WTC11 (cell line): ENCODE measurements at regions not wholly inside any gene's neighbourhood (a gene's known extent, or its start where the extent isn't known, plus 50 kb on each side); places are given as distances from the start of the nearest gene placed in this dataset.

Experiments
- ATAC-seq: fragments of 200-7000 bp; cut with Tn5 transposase; 2 replicates; pipeline ENCODE4 v1.10.0; 2021; ENCODE audit warnings: mild to moderate bottlenecking, moderate library complexity
- CTCF ChIA-PET: fragments of 300-600 bp; sonication (Branson Sonifier 250); formaldehyde crosslinking; loops from one replicate; lab custom pipeline; 2021; ENCODE audit warnings: antibody characterized with exemption; lab: Charles Lee
- POLR2A ChIA-PET: fragments of 350-600 bp; sonication (Branson Sonifier 250); formaldehyde crosslinking; loops from one replicate; lab custom pipeline; 2021; ENCODE audit warnings: antibody characterized with exemption; lab: Charles Lee
- DNase-seq: peaks from one replicate; pipeline ENCODE4 v3.0.0; 2021; ENCODE audit warnings: low spot score
- H3K27ac Mint-ChIP-seq: 2 replicates; pipeline ENCODE4 v1.8.0; 2021; ENCODE audit warnings: mixed read lengths
- H3K27me3 Mint-ChIP-seq: 2 replicates; pipeline ENCODE4 v1.8.0; 2021; ENCODE audit warnings: low read depth, mild to moderate bottlenecking, moderate library complexity, mixed read lengths
- H3K36me3 Mint-ChIP-seq: 2 replicates; pipeline ENCODE4 v1.8.0; 2021; ENCODE audit warnings: mixed read lengths
- H3K4me1 Mint-ChIP-seq: 2 replicates; pipeline ENCODE4 v1.8.0; 2022; ENCODE audit warnings: mixed read lengths
- H3K4me3 Mint-ChIP-seq: 2 replicates; pipeline ENCODE4 v1.8.0; 2021; ENCODE audit warnings: mild to moderate bottlenecking, moderate library complexity, mixed read lengths
- H3K9me3 Mint-ChIP-seq: 2 replicates; pipeline ENCODE4 v1.8.0; 2021; ENCODE audit warnings: mixed read lengths
- ATF3 ChIP-seq: sonication (generic); formaldehyde crosslinking; conservative IDR thresholded peaks from 2 replicates; pipeline ENCODE4 v1.8.1; 2022; ENCODE audit warnings: mild to moderate bottlenecking, missing genetic modification reagents
- ATF6 ChIP-seq: sonication (generic); formaldehyde crosslinking; IDR thresholded peaks from 2 replicates; pipeline ENCODE4 v1.8.1; 2023; ENCODE audit warnings: mild to moderate bottlenecking, missing genetic modification reagents
- CBFB ChIP-seq: sonication (generic); formaldehyde crosslinking; IDR thresholded peaks from 2 replicates; pipeline ENCODE4 v1.8.1; 2022; ENCODE audit warnings: mild to moderate bottlenecking, low read depth, missing genetic modification reagents
- CDX4 ChIP-seq: fragments of 250-450 bp; sonication (Bioruptor Pico); IDR thresholded peaks from 2 replicates; pipeline ENCODE4 v1.9.0; 2021; ENCODE audit warnings: moderate library complexity, mild to moderate bottlenecking, inconsistent platforms, borderline replicate concordance
- GABPB1 ChIP-seq: sonication (generic); formaldehyde crosslinking; IDR thresholded peaks from 2 replicates; pipeline ENCODE4 v1.8.1; 2023; ENCODE audit warnings: mild to moderate bottlenecking, missing genetic modification reagents
- HMGXB4 ChIP-seq: sonication (generic); formaldehyde crosslinking; IDR thresholded peaks from 2 replicates; pipeline ENCODE4 v1.8.1; 2023; ENCODE audit warnings: mild to moderate bottlenecking, moderate library complexity, missing genetic modification reagents
- IRF2 ChIP-seq: sonication (generic); formaldehyde crosslinking; IDR thresholded peaks from 2 replicates; pipeline ENCODE4 v1.8.0; 2022; ENCODE audit warnings: low read depth, missing genetic modification reagents, borderline replicate concordance
- JAZF1 ChIP-seq: fragments of 250-450 bp; sonication (Bioruptor Pico); IDR thresholded peaks from 2 replicates; pipeline ENCODE4 v1.9.0; 2021; ENCODE audit warnings: moderate library complexity, mild to moderate bottlenecking, inconsistent platforms
- MYBL2 ChIP-seq: sonication (generic); formaldehyde crosslinking; IDR thresholded peaks from 2 replicates; pipeline ENCODE4 v1.8.1; 2023; ENCODE audit warnings: mild to moderate bottlenecking, moderate library complexity, missing genetic modification reagents
- NFATC4 ChIP-seq: fragments of 250-450 bp; sonication (Bioruptor Pico); IDR thresholded peaks from 2 replicates; pipeline ENCODE4 v1.9.0; 2021; ENCODE audit warnings: mild to moderate bottlenecking
- NFYB ChIP-seq: sonication (generic); formaldehyde crosslinking; conservative IDR thresholded peaks from 2 replicates; pipeline ENCODE4 v1.8.0; 2022; ENCODE audit warnings: low read depth, missing genetic modification reagents
- NR1H2 ChIP-seq: sonication (generic); formaldehyde crosslinking; IDR thresholded peaks from 2 replicates; pipeline ENCODE4 v1.9.0; 2021; ENCODE audit warnings: mild to moderate bottlenecking, moderate library complexity, missing genetic modification reagents
- NR2C2 ChIP-seq: sonication (generic); formaldehyde crosslinking; IDR thresholded peaks from 2 replicates; pipeline ENCODE4 v1.8.0; 2022; ENCODE audit warnings: mild to moderate bottlenecking, missing genetic modification reagents
- SMAD3 ChIP-seq: sonication (generic); formaldehyde crosslinking; IDR thresholded peaks from 2 replicates; pipeline ENCODE4 v1.8.0; 2022; ENCODE audit warnings: missing genetic modification reagents, mild to moderate bottlenecking, borderline replicate concordance
- SOX15 ChIP-seq: fragments of 250-450 bp; sonication (Bioruptor Pico); IDR thresholded peaks from 2 replicates; pipeline ENCODE4 v1.9.0; 2021; ENCODE audit warnings: mild to moderate bottlenecking
- TEAD1 ChIP-seq: sonication (generic); formaldehyde crosslinking; IDR thresholded peaks from 2 replicates; pipeline ENCODE4 v1.8.0; 2022; ENCODE audit warnings: mild to moderate bottlenecking, missing genetic modification reagents
- ZMAT4 ChIP-seq: fragments of 250-450 bp; sonication (Bioruptor Pico); IDR thresholded peaks from 2 replicates; pipeline ENCODE4 v1.9.0; 2021; ENCODE audit warnings: mild to moderate bottlenecking
- ZNF121 ChIP-seq: sonication (generic); formaldehyde crosslinking; IDR thresholded peaks from 2 replicates; pipeline ENCODE4 v1.8.0; 2023; ENCODE audit warnings: missing genetic modification reagents
- ZNF423 ChIP-seq: fragments of 250-450 bp; sonication (Bioruptor Pico); IDR thresholded peaks from 2 replicates; pipeline ENCODE4 v2.1.2; 2022; ENCODE audit warnings: mild to moderate bottlenecking, moderate library complexity
- TF ChIP-seq, protein P1 (sequence below): sonication (generic); formaldehyde crosslinking; IDR thresholded peaks from 2 replicates; pipeline ENCODE4 v1.8.1; 2023; ENCODE audit warnings: mild to moderate bottlenecking, missing genetic modification reagents, borderline replicate concordance
- TF ChIP-seq, protein P2 (sequence below): fragments of 250-450 bp; sonication (Bioruptor Pico); IDR thresholded peaks from 2 replicates; pipeline ENCODE4 v1.8.0; 2021; ENCODE audit warnings: mild to moderate bottlenecking

GRCh38 chr16:72282362-72282761 lies 110.4 kb upstream of the PMFBP1 start:
- ChIA-PET POLR2A (no interaction called here), CTCF (interaction anchor here (0.6 kb wide), 1 partner anchor 38 kb away, joined by 4 read pairs; no protein-coding TSS in a partner anchor)
- H3K4me3 Mint-ChIP-seq: no peak overlapping the region
- ATAC-seq: no peak
- TF ChIP-seq NR1H2: no peak
- no peak for TF ChIP-seq HMGXB4
- TF ChIP-seq NFATC4 (CRISPR knock-in tag): no peak
- TF ChIP-seq ATF6 (CRISPR knock-in tag): no peak
- no peak for TF ChIP-seq JAZF1 (CRISPR knock-in tag)
- no peak for TF ChIP-seq ZNF121
- no peak for TF ChIP-seq ZNF423
- no peak for TF ChIP-seq MYBL2
- TF ChIP-seq, protein P1, sequence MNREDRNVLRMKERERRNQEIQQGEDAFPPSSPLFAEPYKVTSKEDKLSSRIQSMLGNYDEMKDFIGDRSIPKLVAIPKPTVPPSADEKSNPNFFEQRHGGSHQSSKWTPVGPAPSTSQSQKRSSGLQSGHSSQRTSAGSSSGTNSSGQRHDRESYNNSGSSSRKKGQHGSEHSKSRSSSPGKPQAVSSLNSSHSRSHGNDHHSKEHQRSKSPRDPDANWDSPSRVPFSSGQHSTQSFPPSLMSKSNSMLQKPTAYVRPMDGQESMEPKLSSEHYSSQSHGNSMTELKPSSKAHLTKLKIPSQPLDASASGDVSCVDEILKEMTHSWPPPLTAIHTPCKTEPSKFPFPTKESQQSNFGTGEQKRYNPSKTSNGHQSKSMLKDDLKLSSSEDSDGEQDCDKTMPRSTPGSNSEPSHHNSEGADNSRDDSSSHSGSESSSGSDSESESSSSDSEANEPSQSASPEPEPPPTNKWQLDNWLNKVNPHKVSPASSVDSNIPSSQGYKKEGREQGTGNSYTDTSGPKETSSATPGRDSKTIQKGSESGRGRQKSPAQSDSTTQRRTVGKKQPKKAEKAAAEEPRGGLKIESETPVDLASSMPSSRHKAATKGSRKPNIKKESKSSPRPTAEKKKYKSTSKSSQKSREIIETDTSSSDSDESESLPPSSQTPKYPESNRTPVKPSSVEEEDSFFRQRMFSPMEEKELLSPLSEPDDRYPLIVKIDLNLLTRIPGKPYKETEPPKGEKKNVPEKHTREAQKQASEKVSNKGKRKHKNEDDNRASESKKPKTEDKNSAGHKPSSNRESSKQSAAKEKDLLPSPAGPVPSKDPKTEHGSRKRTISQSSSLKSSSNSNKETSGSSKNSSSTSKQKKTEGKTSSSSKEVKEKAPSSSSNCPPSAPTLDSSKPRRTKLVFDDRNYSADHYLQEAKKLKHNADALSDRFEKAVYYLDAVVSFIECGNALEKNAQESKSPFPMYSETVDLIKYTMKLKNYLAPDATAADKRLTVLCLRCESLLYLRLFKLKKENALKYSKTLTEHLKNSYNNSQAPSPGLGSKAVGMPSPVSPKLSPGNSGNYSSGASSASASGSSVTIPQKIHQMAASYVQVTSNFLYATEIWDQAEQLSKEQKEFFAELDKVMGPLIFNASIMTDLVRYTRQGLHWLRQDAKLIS (CRISPR knock-in tag): no peak
- TF ChIP-seq GABPB1 (CRISPR knock-in tag): no peak
- TF ChIP-seq SOX15 (CRISPR knock-in tag): no peak
- no peak for TF ChIP-seq IRF2 (CRISPR knock-in tag)
- TF ChIP-seq NFYB (CRISPR knock-in tag): no peak
- TF ChIP-seq, protein P2, sequence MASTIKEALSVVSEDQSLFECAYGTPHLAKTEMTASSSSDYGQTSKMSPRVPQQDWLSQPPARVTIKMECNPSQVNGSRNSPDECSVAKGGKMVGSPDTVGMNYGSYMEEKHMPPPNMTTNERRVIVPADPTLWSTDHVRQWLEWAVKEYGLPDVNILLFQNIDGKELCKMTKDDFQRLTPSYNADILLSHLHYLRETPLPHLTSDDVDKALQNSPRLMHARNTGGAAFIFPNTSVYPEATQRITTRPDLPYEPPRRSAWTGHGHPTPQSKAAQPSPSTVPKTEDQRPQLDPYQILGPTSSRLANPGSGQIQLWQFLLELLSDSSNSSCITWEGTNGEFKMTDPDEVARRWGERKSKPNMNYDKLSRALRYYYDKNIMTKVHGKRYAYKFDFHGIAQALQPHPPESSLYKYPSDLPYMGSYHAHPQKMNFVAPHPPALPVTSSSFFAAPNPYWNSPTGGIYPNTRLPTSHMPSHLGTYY (CRISPR knock-in tag): no peak
- no peak for TF ChIP-seq ATF3 (CRISPR knock-in tag)
- no peak for TF ChIP-seq CBFB
- no peak for TF ChIP-seq TEAD1
- no peak for TF ChIP-seq CDX4
- no peak overlapping the region for H3K27ac Mint-ChIP-seq
- H3K27me3 Mint-ChIP-seq: no peaks in the 10 kb centered on the region
- no peaks in the 10 kb centered on the region; the same call in 1 of the 2 replicates for H3K36me3 Mint-ChIP-seq
- H3K4me1 Mint-ChIP-seq: peaks cover 32% of the 10 kb centered on the region
- no peaks in the 10 kb centered on the region for H3K9me3 Mint-ChIP-seq
- no peak for DNase-seq

- H3K27me3 Mint-ChIP-seq: no peaks in the 10 kb centered on the region
- H3K36me3 Mint-ChIP-seq: no peaks in the 10 kb centered on the region
- ChIA-PET POLR2A (no interaction called here), CTCF (no interaction called here)
- H3K9me3 Mint-ChIP-seq: no peaks in the 10 kb centered on the region
- no peak overlapping the region for H3K4me3 Mint-ChIP-seq
- no peak for ATAC-seq
- no peak overlapping the region for H3K27ac Mint-ChIP-seq
- DNase-seq: no peak
- H3K4me1 Mint-ChIP-seq: peaks cover 3% of the 10 kb centered on the region; the same call in 1 of the 2 replicates
- no peak for TF ChIP-seq ZMAT4 (CRISPR knock-in tag)
- TF ChIP-seq TEAD1: no peak
- TF ChIP-seq SMAD3 (CRISPR knock-in tag): no peak
- no peak for TF ChIP-seq NR2C2 (CRISPR knock-in tag)
- TF ChIP-seq, protein P1 (CRISPR knock-in tag): no peak
Observed at GRCh38 chr16:72278301-72278700, 106.3 kb upstream of the PMFBP1 start.
